Right ventricle myocardium inferior (tissue), 1 donor: ENCODE measurements at regions not wholly inside any gene's neighbourhood (a gene's known extent, or its start where the extent isn't known, plus 50 kb on each side); places are given as distances from the start of the nearest gene placed in this dataset.

Experiments used
- ATAC-seq: fragments of 200-7000 bp; cut with Tn5 transposase; one replicate; pipeline ENCODE4 v1.9.1; 2020; ENCODE audit warnings: mild to moderate bottlenecking, moderate library complexity
- DNase-seq: peaks from one replicate; pipeline ENCODE4 v3.0.0; 2021; ENCODE audit errors: missing footprints
- intact Hi-C: fragments of 100-400 bp; cut with DNase I; formaldehyde crosslinking; loops from one replicate; pipeline ENCODE4 v1.11.0; 2022
- donor health status: DM: no; HTN: yes; CAD: no; lungs with severe emphysema.

- intact Hi-C loops, result no loop called here
- no peak for DNase-seq
- no peak for ATAC-seq
Measured at GRCh38 chr20:39839399-39840119, 849.5 kb downstream of the MAFB start.

GRCh38 chr20:39837561-39837960 is 851.5 kb downstream of the MAFB start:
- no peak for ATAC-seq
- intact Hi-C loops, result no loop called here
- DNase-seq, result no peak

- DNase-seq, result no peak
- intact Hi-C loops, result no loop called here
- peak; percentile 87 for ATAC-seq
Measured at GRCh38 chr20:39835130-39835842, 853.8 kb downstream of the MAFB start.

GRCh38 chr20:39830903-39831302 is 858.1 kb downstream of the MAFB start:
- ATAC-seq, result no peak
- intact Hi-C loops, result no loop called here
- DNase-seq, result no peak

GRCh38 chr20:39829661-39830060 is 859.4 kb downstream of the MAFB start:
- DNase-seq (no peak), ATAC-seq (no peak)
- intact Hi-C loops, result no loop called here

GRCh38 chr20:39829256-39829655 is 859.8 kb downstream of the MAFB start:
- ATAC-seq (peak; percentile 42), DNase-seq (no peak)
- intact Hi-C loops, result no loop called here

GRCh38 chr20:39825950-39826349 is 863.1 kb downstream of the MAFB start:
- no peak for DNase-seq
- ATAC-seq, result no peak
- intact Hi-C loops, result no loop called here

GRCh38 chr20:39825524-39825923 is 863.4 kb downstream of the DHX35 start:
- DNase-seq (no peak), ATAC-seq (no peak)
- intact Hi-C loops, result no loop called here

- ATAC-seq (no peak), DNase-seq (no peak)
- intact Hi-C loops, result no loop called here
Measured at GRCh38 chr20:39823224-39823623, 861.1 kb downstream of the DHX35 start.

- DNase-seq (no peak), ATAC-seq (no peak)
- intact Hi-C loops, result no loop called here
Measured at GRCh38 chr20:39822667-39823066, 860.5 kb downstream of the DHX35 start.

GRCh38 chr20:39813190-39813829 is 851.2 kb downstream of the DHX35 start:
- intact Hi-C loops, result no loop called here
- no peak for ATAC-seq
- no peak for DNase-seq

GRCh38 chr20:39812116-39812515 is 850.0 kb downstream of the DHX35 start:
- DNase-seq, result no peak
- intact Hi-C loops, result no loop called here
- ATAC-seq, result no peak

- intact Hi-C loops, result no loop called here
- DNase-seq, result no peak
Measured at GRCh38 chr20:39810309-39810708, 848.2 kb downstream of the DHX35 start.

GRCh38 chr20:39808613-39809012 is 846.5 kb downstream of the DHX35 start:
- ATAC-seq, result no peak

More at GRCh38 chr20:39810309-39810708, 848.2 kb downstream of the DHX35 start:
- ATAC-seq, result no peak

GRCh38 chr20:39800548-39800947 is 838.4 kb downstream of the DHX35 start:
- DNase-seq (no peak), ATAC-seq (peak; percentile 86)
- intact Hi-C loops, result no loop called here

More at GRCh38 chr20:39808613-39809012, 846.5 kb downstream of the DHX35 start:
- DNase-seq, result no peak
- intact Hi-C loops, result no loop called here

GRCh38 chr20:39800111-39800510 is 838.0 kb downstream of the DHX35 start:
- DNase-seq (no peak), ATAC-seq (no peak)
- intact Hi-C loops, result no loop called here

GRCh38 chr20:39799366-39799965 is 837.3 kb downstream of the DHX35 start:
- ATAC-seq (no peak), DNase-seq (no peak)
- intact Hi-C loops, result no loop called here

GRCh38 chr20:39795401-39796272 is 833.5 kb downstream of the DHX35 start:
- no peak for ATAC-seq
- intact Hi-C loops, result no loop called here
- DNase-seq, result no peak

- intact Hi-C loops, result no loop called here
- ATAC-seq, result no peak
- DNase-seq, result no peak
Measured at GRCh38 chr20:39792334-39792733, 830.2 kb downstream of the DHX35 start.
